Thyroid gland (tissue), 4 donors: ENCODE measurements at regions not wholly inside any gene's neighbourhood (a gene's known extent, or its start where the extent isn't known, plus 50 kb on each side); places are given as distances from the start of the nearest gene placed in this dataset.

Experiments used
- DNase-seq, 2 donors: peaks; one replicate each; pipeline ENCODE4 v3.0.0-alpha.2; 2019
- H3K27ac ChIP-seq, 3 donors: fragments of 200-600 bp; sonication (generic); 1 replicate in 2 of 3; 2 replicates in 1 of 3; pipeline ENCODE4 v1.5.1; 2016 to 2019; ENCODE audit warnings: mild to moderate bottlenecking in 1 of 3, moderate library complexity in 1 of 3
- H3K27me3 ChIP-seq: fragments of 200-600 bp; sonication (generic); one replicate; pipeline ENCODE4 v1.5.1; 2019
- H3K36me3 ChIP-seq, 2 donors: fragments of 200-600 bp; sonication (generic); one replicate each; pipeline ENCODE4 v1.5.1; 2016 to 2019
- H3K4me1 ChIP-seq, 2 donors: fragments of 200-600 bp; sonication (generic); one replicate each; pipeline ENCODE4 v1.5.1; 2017 to 2019
- H3K4me3 ChIP-seq, 3 donors: fragments of 200-600 bp; sonication (generic); replicated peaks in 1 of 3; 1 replicate in 2 of 3; 2 replicates in 1 of 3; pipeline ENCODE4 v1.5.1; 2016; ENCODE audit warnings: mild to moderate bottlenecking in 1 of 3
- H3K9me3 ChIP-seq: fragments of 200-600 bp; sonication (generic); one replicate; pipeline ENCODE4 v1.5.1; 2017
- CTCF ChIP-seq, 6 experiments: fragments of 200-600 bp in 3 of 6; fragments of 450-650 bp in 3 of 6; sonication (generic) in 3 of 6; IDR thresholded peaks; one replicate each; pipeline ENCODE4 v1.5.1; 2016 to 2019; ENCODE audit warnings: antibody characterized with exemption in 6 of 6, mild to moderate bottlenecking in 2 of 6, inconsistent platforms in 1 of 6, moderate library complexity in 1 of 6
- POLR2A ChIP-seq, 2 donors: fragments of 450-650 bp; IDR thresholded peaks; one replicate each; pipeline ENCODE4 v1.6.1; 2017; ENCODE audit warnings: antibody characterized with exemption in 2 of 2, mild to moderate bottlenecking in 2 of 2, moderate library complexity in 1 of 2
- WGBS, 2 donors: methylation state at CpG; one replicate each; pipeline ENCODE4 v1.1.5; 2017; 5-methylcytosine and 5-hydroxymethylcytosine counted together
- intact Hi-C: fragments of 100-400 bp; cut with DNase I; formaldehyde crosslinking; loops from one replicate; pipeline ENCODE4 v1.15.1; 2023

GRCh38 chr3:67176396-67176795, 178.3 kb downstream of the KBTBD8 start:
- 85 to 92% methylated on average over 2 of the region's 2 CpGs for WGBS, 2 donors
- H3K4me1 ChIP-seq: no peaks in the 10 kb centered on the region
- H3K9me3 ChIP-seq: no peaks in the 10 kb centered on the region
- H3K36me3 ChIP-seq: no peaks in the 10 kb centered on the region
- intact Hi-C loops: no loop called here
- no peaks in the 10 kb centered on the region for H3K27me3 ChIP-seq
- H3K4me3 ChIP-seq: no peak overlapping the region
- no peak for TF ChIP-seq POLR2A (IDR thresholded peaks at IDR 0.05)
- no peak for TF ChIP-seq CTCF (IDR thresholded peaks at IDR 0.05)
- no peak for DNase-seq
- no peak overlapping the region for H3K27ac ChIP-seq

GRCh38 chr3:67192466-67192865, 194.4 kb downstream of the KBTBD8 start:
- Histone ChIP-seq H3K9me3 (no peaks in the 10 kb centered on the region), H3K36me3 (no peaks in the 10 kb centered on the region), H3K4me3 (no peak overlapping the region), H3K27ac (no peak overlapping the region), H3K4me1 (no peaks in the 10 kb centered on the region), H3K27me3 (no peaks in the 10 kb centered on the region)
- 77 to 82% methylated on average over 8 of the region's 8 CpGs for WGBS, 2 donors
- TF ChIP-seq POLR2A (IDR thresholded peaks at IDR 0.05) (no peak), CTCF (IDR thresholded peaks at IDR 0.05) (no peak)
- no peak for DNase-seq
- intact Hi-C loops: no loop called here

GRCh38 chr3:67196677-67197076, 198.6 kb downstream of the KBTBD8 start:
- Histone ChIP-seq H3K36me3 (no peaks in the 10 kb centered on the region), H3K27me3 (no peaks in the 10 kb centered on the region), H3K4me1 (no peaks in the 10 kb centered on the region), H3K4me3 (no peak overlapping the region), H3K9me3 (no peaks in the 10 kb centered on the region), H3K27ac (no peak overlapping the region)
- no peak for DNase-seq
- intact Hi-C loops: no loop called here
- TF ChIP-seq CTCF (IDR thresholded peaks at IDR 0.05): no peak
- no peak for TF ChIP-seq POLR2A (IDR thresholded peaks at IDR 0.05)
- WGBS, 2 donors: 92 to 94% methylated on average over 9 of the region's 9 CpGs

GRCh38 chr3:67198374-67198773, 200.3 kb downstream of the KBTBD8 start:
- TF ChIP-seq CTCF (IDR thresholded peaks at IDR 0.05): no peak
- TF ChIP-seq POLR2A (IDR thresholded peaks at IDR 0.05): no peak
- intact Hi-C loops: no loop called here
- WGBS, 2 donors: 57 to 64% methylated on average over 1 of the region's 1 CpG
- Histone ChIP-seq H3K4me3 (no peak overlapping the region), H3K36me3 (no peaks in the 10 kb centered on the region), H3K9me3 (no peaks in the 10 kb centered on the region), H3K4me1 (no peaks in the 10 kb centered on the region), H3K27me3 (no peaks in the 10 kb centered on the region), H3K27ac (no peak overlapping the region)
- no peak for DNase-seq

- H3K27me3 ChIP-seq: no peaks in the 10 kb centered on the region
- DNase-seq: no peak
- no peaks in the 10 kb centered on the region for H3K9me3 ChIP-seq
- intact Hi-C loops: no loop called here
- H3K4me1 ChIP-seq: no peaks in the 10 kb centered on the region
- no peak overlapping the region for H3K27ac ChIP-seq
- H3K4me3 ChIP-seq: no peak overlapping the region
- no peaks in the 10 kb centered on the region for H3K36me3 ChIP-seq
- TF ChIP-seq POLR2A (IDR thresholded peaks at IDR 0.05) (no peak), CTCF (IDR thresholded peaks at IDR 0.05) (no peak)
Measured at GRCh38 chr3:67200618-67201017, 202.5 kb downstream of the KBTBD8 start.
